ENCODE measurements at regions not wholly inside any gene's neighbourhood (a gene's known extent, or its start where the extent isn't known, plus 50 kb on each side); places are given as distances from the start of the nearest gene placed in this dataset.

DNA sequence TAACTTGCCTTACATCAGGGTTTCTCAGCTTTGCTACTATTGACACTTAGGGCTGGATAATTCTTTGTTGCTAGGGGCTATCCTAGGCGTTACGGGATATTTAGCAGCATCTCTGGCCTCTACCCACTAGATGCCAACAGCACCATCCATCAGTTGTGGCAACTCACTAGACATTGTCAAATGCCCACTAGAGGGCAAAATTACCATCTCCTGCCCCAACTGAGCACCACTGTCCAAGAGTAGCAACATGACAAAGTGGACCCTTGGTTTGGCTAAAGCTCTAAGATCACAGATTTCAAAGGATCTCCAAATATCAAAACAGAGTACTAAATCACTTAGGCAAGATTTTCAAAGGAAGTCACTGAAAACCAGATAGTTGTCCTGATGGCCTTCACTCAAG, 251.7 kb upstream of the TBX3 start:
- TF ChIP-seq, protein P1, sequence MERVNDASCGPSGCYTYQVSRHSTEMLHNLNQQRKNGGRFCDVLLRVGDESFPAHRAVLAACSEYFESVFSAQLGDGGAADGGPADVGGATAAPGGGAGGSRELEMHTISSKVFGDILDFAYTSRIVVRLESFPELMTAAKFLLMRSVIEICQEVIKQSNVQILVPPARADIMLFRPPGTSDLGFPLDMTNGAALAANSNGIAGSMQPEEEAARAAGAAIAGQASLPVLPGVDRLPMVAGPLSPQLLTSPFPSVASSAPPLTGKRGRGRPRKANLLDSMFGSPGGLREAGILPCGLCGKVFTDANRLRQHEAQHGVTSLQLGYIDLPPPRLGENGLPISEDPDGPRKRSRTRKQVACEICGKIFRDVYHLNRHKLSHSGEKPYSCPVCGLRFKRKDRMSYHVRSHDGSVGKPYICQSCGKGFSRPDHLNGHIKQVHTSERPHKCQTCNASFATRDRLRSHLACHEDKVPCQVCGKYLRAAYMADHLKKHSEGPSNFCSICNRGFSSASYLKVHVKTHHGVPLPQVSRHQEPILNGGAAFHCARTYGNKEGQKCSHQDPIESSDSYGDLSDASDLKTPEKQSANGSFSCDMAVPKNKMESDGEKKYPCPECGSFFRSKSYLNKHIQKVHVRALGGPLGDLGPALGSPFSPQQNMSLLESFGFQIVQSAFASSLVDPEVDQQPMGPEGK (CRISPR knock-in tag; IDR thresholded peaks at IDR 0.05; ENCODE audit: borderline replicate concordance), result no peak
- TF ChIP-seq PPARA (CRISPR knock-in tag; IDR thresholded peaks at IDR 0.05; ENCODE audit: borderline replicate concordance) (no peak), ZNF70 (CRISPR knock-in tag; IDR thresholded peaks at IDR 0.05) (no peak)
- ATAC-seq, result no peak

DNA sequence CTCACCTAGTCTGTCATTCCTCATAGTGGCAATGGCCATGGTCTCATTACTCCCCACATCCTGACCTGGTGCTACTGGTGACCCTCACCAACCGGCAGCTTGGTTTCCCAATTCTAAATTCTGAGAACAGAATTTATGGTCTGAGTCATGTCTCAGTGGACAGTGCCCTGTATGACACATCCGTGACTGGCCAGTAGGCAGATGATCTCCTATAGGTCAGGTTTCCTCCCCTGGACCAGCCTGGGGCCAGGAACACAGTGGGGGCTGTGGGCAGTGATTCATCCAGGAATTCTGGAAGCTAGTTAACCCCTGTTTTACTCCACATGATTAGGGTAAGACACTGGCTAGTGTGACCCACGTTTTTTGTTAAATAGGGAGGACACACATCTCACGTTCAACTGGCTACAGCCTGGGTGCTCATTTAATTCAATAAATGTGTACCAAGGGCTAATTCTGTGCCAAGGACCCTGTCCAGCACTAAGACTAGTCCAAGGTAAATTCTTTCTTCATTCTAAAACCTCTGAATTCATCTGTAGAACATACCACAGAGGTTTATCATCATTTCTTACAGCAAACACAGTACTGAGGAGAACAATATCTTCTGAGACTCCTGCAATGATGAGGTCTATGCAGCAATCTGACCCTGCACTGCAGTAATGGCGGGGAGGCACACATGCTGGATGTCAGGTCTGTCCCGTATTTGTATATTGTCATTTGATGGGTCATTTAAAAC, 249.6 kb upstream of the TBX3 start:
- ATAC-seq, result peak; percentile 96

DNA sequence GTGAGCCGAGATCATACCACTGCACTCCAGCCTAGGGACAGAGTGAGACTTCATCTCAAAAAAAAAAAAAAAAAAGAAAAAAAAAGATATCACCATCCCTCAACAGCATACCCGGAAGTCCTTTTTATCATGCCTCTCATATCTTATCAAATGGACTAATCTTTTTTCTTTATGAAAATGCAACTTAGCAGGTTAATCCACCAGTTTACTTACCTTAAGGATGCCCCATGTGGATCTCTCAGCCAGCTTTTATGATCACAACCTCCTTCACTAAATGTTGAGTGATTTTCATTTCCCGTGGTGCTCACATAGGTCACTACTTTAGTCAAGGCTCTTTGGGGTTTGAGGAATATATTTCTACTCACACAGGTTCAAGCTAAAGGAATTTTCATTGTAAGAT, 248.8 kb upstream of the TBX3 start:
- ATAC-seq, result no peak
- TF ChIP-seq ZFP30 (CRISPR knock-in tag; IDR thresholded peaks at IDR 0.05), result no peak
- TF ChIP-seq BACH2 (CRISPR knock-in tag; IDR thresholded peaks at IDR 0.05; ENCODE audit: borderline replicate concordance), result no peak
- no peak for TF ChIP-seq OSR1 (CRISPR knock-in tag; IDR thresholded peaks at IDR 0.05)
- no peak for TF ChIP-seq TOX (CRISPR knock-in tag; IDR thresholded peaks at IDR 0.05; ENCODE audit: borderline replicate concordance)
- TF ChIP-seq, protein P2, sequence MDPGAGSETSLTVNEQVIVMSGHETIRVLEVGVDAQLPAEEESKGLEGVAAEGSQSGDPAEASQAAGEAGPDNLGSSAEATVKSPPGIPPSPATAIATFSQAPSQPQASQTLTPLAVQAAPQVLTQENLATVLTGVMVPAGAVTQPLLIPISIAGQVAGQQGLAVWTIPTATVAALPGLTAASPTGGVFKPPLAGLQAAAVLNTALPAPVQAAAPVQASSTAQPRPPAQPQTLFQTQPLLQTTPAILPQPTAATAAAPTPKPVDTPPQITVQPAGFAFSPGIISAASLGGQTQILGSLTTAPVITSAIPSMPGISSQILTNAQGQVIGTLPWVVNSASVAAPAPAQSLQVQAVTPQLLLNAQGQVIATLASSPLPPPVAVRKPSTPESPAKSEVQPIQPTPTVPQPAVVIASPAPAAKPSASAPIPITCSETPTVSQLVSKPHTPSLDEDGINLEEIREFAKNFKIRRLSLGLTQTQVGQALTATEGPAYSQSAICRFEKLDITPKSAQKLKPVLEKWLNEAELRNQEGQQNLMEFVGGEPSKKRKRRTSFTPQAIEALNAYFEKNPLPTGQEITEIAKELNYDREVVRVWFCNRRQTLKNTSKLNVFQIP (CRISPR knock-in tag; IDR thresholded peaks at IDR 0.05; ENCODE audit: borderline replicate concordance, low read depth), result no peak
- no peak for TF ChIP-seq PPARA (CRISPR knock-in tag; IDR thresholded peaks at IDR 0.05; ENCODE audit: borderline replicate concordance)
- TF ChIP-seq CSDC2 (CRISPR knock-in tag; IDR thresholded peaks at IDR 0.05), result no peak
- TF ChIP-seq ARNTL (CRISPR knock-in tag; IDR thresholded peaks at IDR 0.05; ENCODE audit: borderline replicate concordance, low read depth), result no peak
- TF ChIP-seq ZNF70 (CRISPR knock-in tag; IDR thresholded peaks at IDR 0.05), result no peak
- TF ChIP-seq GLIS3 (CRISPR knock-in tag; IDR thresholded peaks at IDR 0.05), result no peak
- no peak for TF ChIP-seq RARB (CRISPR knock-in tag; IDR thresholded peaks at IDR 0.05)
- no peak for TF ChIP-seq ESRRG (CRISPR knock-in tag; IDR thresholded peaks at IDR 0.05)
- no peak for TF ChIP-seq ZNF8 (CRISPR knock-in tag; IDR thresholded peaks at IDR 0.05)
- TF ChIP-seq, protein P3, sequence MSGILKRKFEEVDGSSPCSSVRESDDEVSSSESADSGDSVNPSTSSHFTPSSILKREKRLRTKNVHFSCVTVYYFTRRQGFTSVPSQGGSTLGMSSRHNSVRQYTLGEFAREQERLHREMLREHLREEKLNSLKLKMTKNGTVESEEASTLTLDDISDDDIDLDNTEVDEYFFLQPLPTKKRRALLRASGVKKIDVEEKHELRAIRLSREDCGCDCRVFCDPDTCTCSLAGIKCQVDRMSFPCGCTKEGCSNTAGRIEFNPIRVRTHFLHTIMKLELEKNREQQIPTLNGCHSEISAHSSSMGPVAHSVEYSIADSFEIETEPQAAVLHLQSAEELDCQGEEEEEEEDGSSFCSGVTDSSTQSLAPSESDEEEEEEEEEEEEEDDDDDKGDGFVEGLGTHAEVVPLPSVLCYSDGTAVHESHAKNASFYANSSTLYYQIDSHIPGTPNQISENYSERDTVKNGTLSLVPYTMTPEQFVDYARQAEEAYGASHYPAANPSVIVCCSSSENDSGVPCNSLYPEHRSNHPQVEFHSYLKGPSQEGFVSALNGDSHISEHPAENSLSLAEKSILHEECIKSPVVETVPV (CRISPR knock-in tag; IDR thresholded peaks at IDR 0.05), result no peak
- TF ChIP-seq, protein P4, sequence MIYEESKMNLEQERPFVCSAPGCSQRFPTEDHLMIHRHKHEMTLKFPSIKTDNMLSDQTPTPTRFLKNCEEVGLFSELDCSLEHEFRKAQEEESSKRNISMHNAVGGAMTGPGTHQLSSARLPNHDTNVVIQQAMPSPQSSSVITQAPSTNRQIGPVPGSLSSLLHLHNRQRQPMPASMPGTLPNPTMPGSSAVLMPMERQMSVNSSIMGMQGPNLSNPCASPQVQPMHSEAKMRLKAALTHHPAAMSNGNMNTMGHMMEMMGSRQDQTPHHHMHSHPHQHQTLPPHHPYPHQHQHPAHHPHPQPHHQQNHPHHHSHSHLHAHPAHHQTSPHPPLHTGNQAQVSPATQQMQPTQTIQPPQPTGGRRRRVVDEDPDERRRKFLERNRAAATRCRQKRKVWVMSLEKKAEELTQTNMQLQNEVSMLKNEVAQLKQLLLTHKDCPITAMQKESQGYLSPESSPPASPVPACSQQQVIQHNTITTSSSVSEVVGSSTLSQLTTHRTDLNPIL (CRISPR knock-in tag; IDR thresholded peaks at IDR 0.05; ENCODE audit: low read depth), result no peak

More for the DNA sequence above, 249.6 kb upstream of the TBX3 start:
- TF ChIP-seq ZNF8 (CRISPR knock-in tag; IDR thresholded peaks at IDR 0.05), result no peak
- TF ChIP-seq, protein P4 (CRISPR knock-in tag; IDR thresholded peaks at IDR 0.05; ENCODE audit: low read depth), result no peak
- no peak for TF ChIP-seq GLIS3 (CRISPR knock-in tag; IDR thresholded peaks at IDR 0.05)
- no peak for TF ChIP-seq ZC3H10 (CRISPR knock-in tag; IDR thresholded peaks at IDR 0.05)
- no peak for TF ChIP-seq ESRRG (CRISPR knock-in tag; IDR thresholded peaks at IDR 0.05)
- TF ChIP-seq, protein P1 (CRISPR knock-in tag; IDR thresholded peaks at IDR 0.05; ENCODE audit: borderline replicate concordance), result no peak
- TF ChIP-seq SNAI2 (CRISPR knock-in tag; IDR thresholded peaks at IDR 0.05), result no peak
- no peak for TF ChIP-seq CSDC2 (CRISPR knock-in tag; IDR thresholded peaks at IDR 0.05)
- no peak for TF ChIP-seq ARNTL (CRISPR knock-in tag; IDR thresholded peaks at IDR 0.05; ENCODE audit: borderline replicate concordance, low read depth)
- TF ChIP-seq, protein P5, sequence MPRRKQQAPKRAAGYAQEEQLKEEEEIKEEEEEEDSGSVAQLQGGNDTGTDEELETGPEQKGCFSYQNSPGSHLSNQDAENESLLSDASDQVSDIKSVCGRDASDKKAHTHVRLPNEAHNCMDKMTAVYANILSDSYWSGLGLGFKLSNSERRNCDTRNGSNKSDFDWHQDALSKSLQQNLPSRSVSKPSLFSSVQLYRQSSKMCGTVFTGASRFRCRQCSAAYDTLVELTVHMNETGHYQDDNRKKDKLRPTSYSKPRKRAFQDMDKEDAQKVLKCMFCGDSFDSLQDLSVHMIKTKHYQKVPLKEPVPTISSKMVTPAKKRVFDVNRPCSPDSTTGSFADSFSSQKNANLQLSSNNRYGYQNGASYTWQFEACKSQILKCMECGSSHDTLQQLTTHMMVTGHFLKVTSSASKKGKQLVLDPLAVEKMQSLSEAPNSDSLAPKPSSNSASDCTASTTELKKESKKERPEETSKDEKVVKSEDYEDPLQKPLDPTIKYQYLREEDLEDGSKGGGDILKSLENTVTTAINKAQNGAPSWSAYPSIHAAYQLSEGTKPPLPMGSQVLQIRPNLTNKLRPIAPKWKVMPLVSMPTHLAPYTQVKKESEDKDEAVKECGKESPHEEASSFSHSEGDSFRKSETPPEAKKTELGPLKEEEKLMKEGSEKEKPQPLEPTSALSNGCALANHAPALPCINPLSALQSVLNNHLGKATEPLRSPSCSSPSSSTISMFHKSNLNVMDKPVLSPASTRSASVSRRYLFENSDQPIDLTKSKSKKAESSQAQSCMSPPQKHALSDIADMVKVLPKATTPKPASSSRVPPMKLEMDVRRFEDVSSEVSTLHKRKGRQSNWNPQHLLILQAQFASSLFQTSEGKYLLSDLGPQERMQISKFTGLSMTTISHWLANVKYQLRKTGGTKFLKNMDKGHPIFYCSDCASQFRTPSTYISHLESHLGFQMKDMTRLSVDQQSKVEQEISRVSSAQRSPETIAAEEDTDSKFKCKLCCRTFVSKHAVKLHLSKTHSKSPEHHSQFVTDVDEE (CRISPR knock-in tag; IDR thresholded peaks at IDR 0.05), result no peak
- TF ChIP-seq TOX (CRISPR knock-in tag; IDR thresholded peaks at IDR 0.05; ENCODE audit: borderline replicate concordance), result no peak
